ENCODE measurements at regions not wholly inside any gene's neighbourhood (a gene's known extent, or its start where the extent isn't known, plus 50 kb on each side); places are given as distances from the start of the nearest gene placed in this dataset.
"Not testable (repeated sequence)": the region's sequence is repeated elsewhere in the genome, so short reads cannot be mapped to it uniquely, and the experiment has no call there.

DNA sequence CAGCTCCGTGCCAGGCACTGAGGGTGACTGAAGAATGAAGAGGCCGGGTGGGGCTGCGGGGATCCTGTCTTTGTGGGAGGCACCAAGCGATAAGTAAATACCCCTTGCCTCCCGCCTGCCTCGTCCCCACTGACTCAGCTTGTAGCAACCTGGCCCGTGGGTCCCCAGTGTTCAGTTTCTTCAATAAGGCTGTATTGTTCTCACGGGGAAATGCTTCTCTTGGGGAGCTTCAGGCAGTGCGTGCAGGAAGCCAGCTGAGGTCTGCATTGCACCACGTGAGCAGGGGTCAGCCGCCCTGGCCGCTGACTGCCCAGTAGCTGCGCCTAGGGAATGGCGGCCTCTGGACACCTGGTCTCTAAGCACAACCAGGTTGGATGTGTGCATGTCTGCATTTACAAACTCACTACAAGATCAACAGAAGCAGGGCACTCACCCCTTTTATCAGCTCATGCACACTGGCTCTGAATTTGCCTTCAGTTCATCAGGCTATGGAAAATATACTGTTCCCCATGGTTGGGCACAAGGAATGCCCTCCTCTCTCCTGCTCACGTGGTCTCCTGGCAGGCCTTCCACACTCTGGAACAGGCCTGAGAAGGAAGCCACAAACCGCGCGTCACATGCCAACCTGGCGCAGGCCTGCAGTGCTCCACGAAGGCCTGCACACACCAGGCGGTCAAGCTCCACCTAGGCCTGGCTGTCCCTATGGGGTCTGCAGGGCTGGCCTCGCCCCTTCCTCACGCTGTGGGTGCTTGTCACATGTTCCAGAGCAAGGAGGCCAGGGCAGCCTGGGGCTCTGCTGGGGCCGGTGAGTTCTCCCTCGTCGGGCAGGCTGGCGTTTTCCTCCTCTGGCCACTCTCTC lies 135.7 kb upstream of the RNF32 start:
- H3K27ac ChIP-seq: no peak overlapping the region
- DNase-seq (ENCODE audit: low spot score): no peak
- TF ChIP-seq CTCF (IDR thresholded peaks at IDR 0.05): no peak
- H3K4me3 ChIP-seq: no peak overlapping the region

- Histone ChIP-seq H3K4me3 (no peak overlapping the region), H3K27ac (no peak overlapping the region)
- no peak for TF ChIP-seq CTCF (IDR thresholded peaks at IDR 0.05)
- DNase-seq (ENCODE audit: low spot score): no peak
These were observed 136.6 kb upstream of the RNF32 start for GRCh38 chr7:156504006-156504405.

GRCh38 chr7:156503196-156503595 lies 137.4 kb upstream of the RNF32 start:
- no peak overlapping the region for H3K27ac ChIP-seq
- no peak overlapping the region for H3K4me3 ChIP-seq
- DNase-seq (ENCODE audit: low spot score): no peak
- no peak for TF ChIP-seq CTCF (IDR thresholded peaks at IDR 0.05)

- not testable (repeated sequence) for H3K4me3 ChIP-seq; H3K27ac ChIP-seq; DNase-seq (ENCODE audit: low spot score)
These were observed 138.8 kb upstream of the RNF32 start for GRCh38 chr7:156501815-156502214.

- TF ChIP-seq CTCF (IDR thresholded peaks at IDR 0.05): no peak
- H3K4me3 ChIP-seq: no peak overlapping the region
- no peak for DNase-seq (ENCODE audit: low spot score)
- H3K27ac ChIP-seq: no peak overlapping the region
These were observed 141.2 kb upstream of the RNF32 start for GRCh38 chr7:156499247-156499881.

GRCh38 chr7:156497776-156498509 lies 142.6 kb upstream of the RNF32 start:
- no peak for TF ChIP-seq CTCF (IDR thresholded peaks at IDR 0.05)
- Histone ChIP-seq H3K4me3 (no peak overlapping the region), H3K27ac (no peak overlapping the region)
- DNase-seq (ENCODE audit: low spot score): no peak

DNA sequence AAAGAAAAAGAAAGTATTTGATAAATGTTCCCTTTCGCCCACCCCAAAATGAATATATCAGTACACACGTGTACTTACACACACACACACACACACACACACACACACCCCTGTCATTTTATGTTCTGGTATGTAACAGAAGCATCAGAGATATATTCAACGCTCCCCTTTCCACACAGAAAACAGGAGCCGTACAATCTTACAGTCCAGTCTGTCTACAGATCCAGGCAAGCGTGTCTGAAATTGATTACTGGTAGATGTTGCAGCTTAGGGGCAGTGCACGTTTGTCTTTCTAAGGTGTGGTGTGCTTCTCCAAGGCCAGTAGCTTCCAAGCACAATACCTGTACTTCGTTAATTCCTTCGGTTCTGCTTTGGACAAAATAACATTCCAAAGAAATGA lies 143.7 kb upstream of the RNF32 start:
- no peak for TF ChIP-seq CTCF (IDR thresholded peaks at IDR 0.05)
- H3K4me3 ChIP-seq: no peak overlapping the region
- no peak overlapping the region for H3K27ac ChIP-seq
- no peak for DNase-seq (ENCODE audit: low spot score)

Data from coronary artery (tissue), 2 donors.